ENCODE measurements at regions not wholly inside any gene's neighbourhood (a gene's known extent, or its start where the extent isn't known, plus 50 kb on each side); places are given as distances from the start of the nearest gene placed in this dataset.

GRCh38 chr3:135491491-135492205 is 473.9 kb upstream of the PPP2R3A start:
- H3K4me1 ChIP-seq = no peaks in the 10 kb centered on the region
- intact Hi-C loops (cut with DNase I) = no loop called here

GRCh38 chr3:135495891-135496290 is 469.6 kb upstream of the PPP2R3A start:
- TF ChIP-seq CTCF (IDR thresholded peaks at IDR 0.05) = no peak
- Histone ChIP-seq H3K4me1 (no peaks in the 10 kb centered on the region), H3K27ac (no peak overlapping the region), H3K36me3 (no peaks in the 10 kb centered on the region), H3K4me3 (no peak overlapping the region), H3K9me3 (no peaks in the 10 kb centered on the region), H3K27me3 (peaks cover 0 to 25% (median 0%) of the 10 kb centered on the region in 7 donors)
- ATAC-seq (no peak), DNase-seq (no peak)
- intact Hi-C loops (cut with DNase I) = no loop called here
- 69 to 79% methylated on average over 3 of the region's 3 CpGs for WGBS, 2 donors

More at GRCh38 chr3:135491491-135492205, 473.9 kb upstream of the PPP2R3A start:
- H3K4me3 ChIP-seq = no peak overlapping the region
- TF ChIP-seq CTCF (IDR thresholded peaks at IDR 0.05) = no peak
- no peak for ATAC-seq
- no peak overlapping the region for H3K27ac ChIP-seq
- DNase-seq = no peak
- peaks cover 0 to 16% (median 0%) of the 10 kb centered on the region in 7 donors for H3K27me3 ChIP-seq
- H3K36me3 ChIP-seq = no peaks in the 10 kb centered on the region
- 72 to 74% methylated on average over 5 of the region's 5 CpGs for WGBS, 2 donors
- no peaks in the 10 kb centered on the region for H3K9me3 ChIP-seq

- H3K4me3 ChIP-seq = no peak overlapping the region
- H3K9me3 ChIP-seq = no peaks in the 10 kb centered on the region
- TF ChIP-seq CTCF (IDR thresholded peaks at IDR 0.05) = no peak
- no peak overlapping the region for H3K27ac ChIP-seq
- no peaks in the 10 kb centered on the region for H3K36me3 ChIP-seq
- DNase-seq (no peak), ATAC-seq (no peak)
- H3K27me3 ChIP-seq = peaks cover 0 to 31% (median 8%) of the 10 kb centered on the region in 7 donors
- 79 to 81% methylated on average over 5 of the region's 5 CpGs for WGBS, 2 donors
- H3K4me1 ChIP-seq = no peaks in the 10 kb centered on the region
- intact Hi-C loops (cut with DNase I) = no loop called here
Observed at GRCh38 chr3:135497979-135498378, 467.5 kb upstream of the PPP2R3A start.

- intact Hi-C loops (cut with DNase I) = no loop called here
- H3K4me3 ChIP-seq = no peak overlapping the region
- peaks cover 0 to 4% (median 0%) of the 10 kb centered on the region in 9 donors for H3K4me1 ChIP-seq
- no peak for DNase-seq
- 92 to 94% methylated on average over 2 of the region's 2 CpGs for WGBS, 2 donors
- no peak for TF ChIP-seq CTCF (IDR thresholded peaks at IDR 0.05)
- ATAC-seq = no peak
- H3K27me3 ChIP-seq = peaks cover 0 to 44% (median 11%) of the 10 kb centered on the region in 7 donors
- H3K27ac ChIP-seq = no peak overlapping the region
- no peaks in the 10 kb centered on the region for H3K9me3 ChIP-seq
- no peaks in the 10 kb centered on the region for H3K36me3 ChIP-seq
Observed at GRCh38 chr3:135499426-135499825, 466.1 kb upstream of the PPP2R3A start.
